T-helper 1 cell treated with Interleukin-12 subunit alpha and Interleukin-12 subunit beta and Interleukin-4 antibody, amounts not matched to agents 30 ng/mL and 1 ng/mL, for 36 hours (primary cell): ENCODE measurements at regions not wholly inside any gene's neighbourhood (a gene's known extent, or its start where the extent isn't known, plus 50 kb on each side); places are given as distances from the start of the nearest gene placed in this dataset.

Experiments used
- intact Hi-C: fragments of 100-400 bp; cut with micrococcal nuclease; formaldehyde crosslinking; loops from one replicate; pipeline ENCODE4 v1.15.1; 2024

DNA sequence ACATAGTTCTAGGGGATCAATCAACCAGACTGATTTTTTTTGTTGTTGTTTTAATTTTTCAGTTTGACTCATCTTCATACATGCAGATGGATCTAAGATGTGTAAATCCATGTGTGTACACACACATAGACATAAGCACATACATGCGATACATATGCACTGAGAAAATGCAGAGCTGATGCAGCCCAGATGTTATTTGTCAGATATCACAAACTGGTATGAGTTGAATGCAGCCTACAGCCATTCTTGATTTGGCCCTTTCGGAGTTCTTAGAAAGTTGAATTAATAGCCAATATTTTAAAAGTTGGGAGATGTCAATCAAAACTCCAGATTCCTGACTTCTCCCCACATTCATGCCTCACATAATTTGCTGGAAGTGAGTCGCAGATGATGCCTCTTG, 180.4 kb downstream of the SPATA18 start:
- intact Hi-C loops, result no loop called here

- intact Hi-C loops, result no loop called here
Measured at GRCh38 chr4:52234561-52235440, 183.7 kb downstream of the SPATA18 start.

- intact Hi-C loops, result no loop called here
Measured at GRCh38 chr4:52235552-52236201, 184.6 kb downstream of the SPATA18 start.

DNA sequence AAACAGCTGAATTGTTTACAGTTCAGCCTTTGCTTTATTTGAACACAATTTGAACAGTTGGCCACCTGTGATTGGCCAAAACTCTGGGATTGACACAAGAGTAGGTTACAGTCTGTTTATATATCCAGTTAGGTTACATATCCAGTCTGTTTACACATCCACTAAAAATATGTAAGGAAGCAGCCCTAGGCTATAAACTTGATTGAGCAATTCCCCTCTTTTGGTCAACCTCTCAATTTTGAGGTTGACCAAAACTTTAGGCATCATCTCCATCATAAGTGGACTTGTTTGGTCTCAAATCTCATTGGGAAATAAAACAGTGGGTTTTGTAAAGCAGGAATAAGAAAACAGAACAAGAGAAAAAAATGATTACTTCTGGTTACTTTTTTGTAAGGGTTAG, 190.8 kb downstream of the SPATA18 start:
- intact Hi-C loops, result no loop called here

DNA sequence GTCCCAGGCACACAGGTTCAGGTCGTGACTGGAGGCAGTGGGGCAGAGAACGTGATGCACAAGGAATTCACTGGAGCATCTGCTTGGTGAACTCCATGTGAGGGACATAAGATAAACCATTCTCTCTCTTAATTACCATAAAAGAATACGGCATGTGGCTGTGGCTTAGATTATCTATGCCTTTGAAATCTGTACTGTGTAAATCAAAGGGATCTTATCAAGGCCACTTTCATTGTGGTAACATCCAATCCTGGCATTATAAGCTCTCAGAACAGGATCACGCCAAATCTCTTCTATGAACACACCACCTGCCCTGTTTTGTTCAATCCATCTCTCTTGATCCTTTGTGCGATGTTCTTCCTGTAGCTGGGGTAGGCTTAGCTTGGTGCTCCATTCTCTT, 192.3 kb downstream of the SPATA18 start:
- intact Hi-C loops, result no loop called here

- intact Hi-C loops, result no loop called here
Measured at GRCh38 chr4:52244103-52244775, 193.1 kb downstream of the SPATA18 start.

DNA sequence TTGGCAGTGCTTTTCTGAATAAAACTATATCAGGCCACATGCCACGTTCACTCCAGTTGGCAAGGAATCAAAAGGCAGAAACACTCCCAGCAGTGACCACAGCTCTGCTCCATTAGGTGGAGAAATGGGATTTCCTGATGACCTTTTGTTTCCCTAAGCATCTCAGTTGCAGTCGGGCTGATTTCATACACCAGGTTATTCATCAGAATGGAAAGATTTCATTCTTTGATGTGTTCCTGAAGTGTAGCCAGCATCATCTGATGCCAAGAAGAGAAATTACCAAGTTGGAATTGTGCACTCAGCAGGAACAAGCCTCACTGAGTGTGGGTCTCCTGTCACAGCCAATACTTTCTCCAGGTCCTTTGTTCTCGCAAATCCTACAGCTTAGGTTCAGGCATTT, 193.7 kb downstream of the SPATA18 start:
- intact Hi-C loops, result no loop called here

GRCh38 chr4:52246827-52247226, 195.7 kb downstream of the SPATA18 start:
- intact Hi-C loops, result no loop called here

GRCh38 chr4:52247941-52248340, 196.8 kb downstream of the SPATA18 start:
- intact Hi-C loops, result no loop called here

GRCh38 chr4:52248820-52249219, 197.7 kb downstream of the SPATA18 start:
- intact Hi-C loops, result no loop called here

GRCh38 chr4:52249581-52249980, 198.5 kb downstream of the SPATA18 start:
- intact Hi-C loops, result no loop called here

DNA sequence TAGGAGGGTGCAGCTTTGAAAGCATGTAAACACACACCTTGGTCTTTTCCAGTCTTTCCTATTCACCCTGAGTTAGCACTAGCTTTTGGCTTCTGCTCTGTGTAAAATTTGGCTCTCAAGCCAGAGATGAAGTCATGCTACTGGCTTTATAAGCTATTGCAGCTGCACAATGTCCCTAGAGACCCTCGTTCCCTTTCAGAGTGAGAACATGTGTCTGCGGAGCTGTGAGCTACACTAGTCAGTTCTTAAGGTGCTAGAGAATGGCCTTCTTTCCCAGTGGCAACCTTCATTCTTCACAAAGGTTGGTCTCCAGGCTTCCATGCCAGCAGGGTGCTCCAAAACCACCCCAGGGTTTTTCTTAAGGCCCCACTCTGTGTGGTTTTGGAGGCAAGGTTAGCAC, 199.1 kb downstream of the SPATA18 start:
- intact Hi-C loops, result no loop called here

DNA sequence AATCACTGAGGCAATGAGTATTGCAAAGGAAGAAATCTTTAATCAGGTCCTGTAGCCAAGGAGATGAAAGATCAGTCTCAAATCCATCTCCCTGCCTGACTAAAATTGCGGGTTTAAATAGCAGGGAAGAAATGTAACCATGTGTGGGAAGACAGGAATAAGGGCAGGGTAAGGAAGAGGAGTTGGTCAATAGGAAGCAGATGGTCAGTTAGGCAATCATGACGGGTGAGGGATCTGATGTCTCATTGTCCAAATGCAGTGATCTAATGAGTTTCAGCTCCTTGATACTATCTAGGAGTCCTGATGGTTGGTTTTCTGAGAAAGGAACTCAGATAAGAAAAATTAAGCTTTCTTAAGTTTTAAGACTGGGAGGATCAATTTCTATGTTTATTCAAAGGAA, 200.8 kb downstream of the SPATA18 start:
- intact Hi-C loops, result no loop called here

- intact Hi-C loops, result no loop called here
Measured at GRCh38 chr4:52253025-52253424, 201.9 kb downstream of the SPATA18 start.

GRCh38 chr4:52256522-52256921, 205.4 kb downstream of the SPATA18 start:
- intact Hi-C loops, result no loop called here

DNA sequence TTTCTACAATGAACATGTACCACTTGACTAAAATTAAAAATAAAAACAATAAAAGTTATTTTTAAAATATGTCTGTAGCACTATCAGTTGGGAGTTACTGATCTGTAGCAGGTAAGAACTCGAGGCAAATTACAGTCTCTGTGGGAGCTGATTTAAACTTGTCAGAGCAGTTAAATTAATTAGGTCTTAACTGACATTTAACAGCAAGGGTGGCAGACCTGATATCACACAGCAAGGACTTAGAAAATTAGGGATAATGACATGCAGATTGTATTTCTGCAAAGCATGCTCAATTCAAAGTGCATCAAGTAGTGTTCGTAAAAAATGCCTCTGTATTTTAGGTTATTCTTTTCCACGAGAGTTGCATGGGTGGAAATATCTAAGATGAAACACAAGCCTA, 208.9 kb downstream of the SPATA18 start:
- intact Hi-C loops, result no loop called here

DNA sequence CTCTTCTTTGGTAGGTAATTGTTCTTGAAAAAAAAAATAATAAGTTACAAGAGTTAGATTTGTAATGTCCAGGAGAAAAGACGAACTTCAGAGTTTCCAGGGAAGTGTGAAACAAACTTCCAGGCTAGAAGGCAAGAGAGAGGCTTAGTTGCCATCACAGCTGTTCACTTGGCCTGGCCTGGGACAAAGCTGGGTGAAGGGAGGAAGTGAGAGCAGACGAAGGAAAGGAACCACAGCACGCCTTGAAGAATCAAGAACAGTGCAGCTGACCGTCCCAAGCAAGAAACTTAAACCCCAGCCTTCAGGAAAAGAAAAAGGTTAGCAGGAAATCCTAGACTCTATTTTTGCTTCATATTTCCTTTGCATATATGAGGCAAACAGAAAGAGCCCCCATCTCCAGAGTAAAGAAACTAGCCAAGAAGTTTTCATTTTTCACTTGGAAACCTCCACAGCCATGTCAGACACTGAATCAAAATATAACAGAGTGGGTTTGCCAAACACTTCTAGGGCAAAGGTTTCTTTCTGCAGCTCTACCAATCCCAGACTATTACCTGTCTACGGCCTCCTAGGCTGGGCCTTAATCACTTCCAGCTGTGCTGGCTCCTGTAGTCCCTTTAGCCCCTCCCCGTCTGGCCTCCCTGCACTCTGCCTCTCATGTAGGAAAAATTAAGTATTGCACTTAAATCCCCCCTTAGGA, 209.6 kb downstream of the SPATA18 start:
- intact Hi-C loops, result loop anchor here (1.0 kb wide), 1 partner anchor 22 kb away; no protein-coding TSS in a partner anchor

GRCh38 chr4:52263607-52264006, 212.5 kb downstream of the SPATA18 start:
- intact Hi-C loops, result no loop called here

- intact Hi-C loops, result no loop called here
Measured at GRCh38 chr4:52265781-52266525, 214.8 kb downstream of the SPATA18 start.

- intact Hi-C loops, result no loop called here
Measured at GRCh38 chr4:52266537-52267137, 215.5 kb downstream of the SPATA18 start.
